ENCODE measurements at regions not wholly inside any gene's neighbourhood (a gene's known extent, or its start where the extent isn't known, plus 50 kb on each side); places are given as distances from the start of the nearest gene placed in this dataset.

- TF ChIP-seq MAFK (IDR thresholded peaks at IDR 0.05; ENCODE audit: low read depth, low read length) = no peak
- TF ChIP-seq, protein P1, sequence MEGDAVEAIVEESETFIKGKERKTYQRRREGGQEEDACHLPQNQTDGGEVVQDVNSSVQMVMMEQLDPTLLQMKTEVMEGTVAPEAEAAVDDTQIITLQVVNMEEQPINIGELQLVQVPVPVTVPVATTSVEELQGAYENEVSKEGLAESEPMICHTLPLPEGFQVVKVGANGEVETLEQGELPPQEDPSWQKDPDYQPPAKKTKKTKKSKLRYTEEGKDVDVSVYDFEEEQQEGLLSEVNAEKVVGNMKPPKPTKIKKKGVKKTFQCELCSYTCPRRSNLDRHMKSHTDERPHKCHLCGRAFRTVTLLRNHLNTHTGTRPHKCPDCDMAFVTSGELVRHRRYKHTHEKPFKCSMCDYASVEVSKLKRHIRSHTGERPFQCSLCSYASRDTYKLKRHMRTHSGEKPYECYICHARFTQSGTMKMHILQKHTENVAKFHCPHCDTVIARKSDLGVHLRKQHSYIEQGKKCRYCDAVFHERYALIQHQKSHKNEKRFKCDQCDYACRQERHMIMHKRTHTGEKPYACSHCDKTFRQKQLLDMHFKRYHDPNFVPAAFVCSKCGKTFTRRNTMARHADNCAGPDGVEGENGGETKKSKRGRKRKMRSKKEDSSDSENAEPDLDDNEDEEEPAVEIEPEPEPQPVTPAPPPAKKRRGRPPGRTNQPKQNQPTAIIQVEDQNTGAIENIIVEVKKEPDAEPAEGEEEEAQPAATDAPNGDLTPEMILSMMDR (IDR thresholded peaks at IDR 0.05; ENCODE audit: control extremely low read depth in 1 of 3, insufficient read depth in 1 of 3, low read depth in 1 of 3, low read length in 3 of 3) = no peak
Measured at GRCh38 chr3:124393340-124393739, 336.9 kb upstream of the UMPS start.
